ENCODE measurements at regions not wholly inside any gene's neighbourhood (a gene's known extent, or its start where the extent isn't known, plus 50 kb on each side); places are given as distances from the start of the nearest gene placed in this dataset.

DNA sequence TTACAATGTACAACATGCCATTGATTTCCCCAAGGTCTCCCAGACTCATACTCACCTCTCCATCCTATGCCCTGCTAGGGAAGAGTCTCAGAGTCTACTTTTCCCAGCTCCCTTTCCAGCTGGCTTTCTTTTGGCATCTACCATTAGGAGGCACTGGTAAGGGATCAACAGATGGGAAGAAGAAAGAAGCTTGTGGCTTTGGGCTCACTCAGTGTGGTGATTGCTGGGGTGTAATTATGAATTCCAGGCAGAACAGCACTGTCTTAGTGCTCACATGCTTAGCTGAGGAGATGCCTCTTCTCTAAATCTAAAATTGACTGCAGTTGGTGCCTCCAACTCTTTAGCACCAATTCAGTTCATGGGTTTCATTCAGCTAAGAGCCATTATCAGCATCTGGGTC is 330.0 kb downstream of the PSAT1 start:
- Histone ChIP-seq H3K4me3 (ENCODE audit: low read depth, low read length) (no peak overlapping the region), H3K27ac (ENCODE audit: low read depth, low read length) (no peak overlapping the region), H3K27me3 (ENCODE audit: control insufficient read depth, insufficient read depth, low read length) (no peaks in the 10 kb centered on the region), H3K9me3 (ENCODE audit: control insufficient read depth, insufficient read depth, low read length) (no peaks in the 10 kb centered on the region)
- no peak for DNase-seq (ENCODE audit: low read depth, low spot score)
- TF ChIP-seq, protein P1, sequence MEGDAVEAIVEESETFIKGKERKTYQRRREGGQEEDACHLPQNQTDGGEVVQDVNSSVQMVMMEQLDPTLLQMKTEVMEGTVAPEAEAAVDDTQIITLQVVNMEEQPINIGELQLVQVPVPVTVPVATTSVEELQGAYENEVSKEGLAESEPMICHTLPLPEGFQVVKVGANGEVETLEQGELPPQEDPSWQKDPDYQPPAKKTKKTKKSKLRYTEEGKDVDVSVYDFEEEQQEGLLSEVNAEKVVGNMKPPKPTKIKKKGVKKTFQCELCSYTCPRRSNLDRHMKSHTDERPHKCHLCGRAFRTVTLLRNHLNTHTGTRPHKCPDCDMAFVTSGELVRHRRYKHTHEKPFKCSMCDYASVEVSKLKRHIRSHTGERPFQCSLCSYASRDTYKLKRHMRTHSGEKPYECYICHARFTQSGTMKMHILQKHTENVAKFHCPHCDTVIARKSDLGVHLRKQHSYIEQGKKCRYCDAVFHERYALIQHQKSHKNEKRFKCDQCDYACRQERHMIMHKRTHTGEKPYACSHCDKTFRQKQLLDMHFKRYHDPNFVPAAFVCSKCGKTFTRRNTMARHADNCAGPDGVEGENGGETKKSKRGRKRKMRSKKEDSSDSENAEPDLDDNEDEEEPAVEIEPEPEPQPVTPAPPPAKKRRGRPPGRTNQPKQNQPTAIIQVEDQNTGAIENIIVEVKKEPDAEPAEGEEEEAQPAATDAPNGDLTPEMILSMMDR (IDR thresholded peaks at IDR 0.05; ENCODE audit: low read depth, low read length): no peak
- POLR2A ChIA-PET: no interaction called here
- CTCF ChIA-PET: no interaction called here

DNA sequence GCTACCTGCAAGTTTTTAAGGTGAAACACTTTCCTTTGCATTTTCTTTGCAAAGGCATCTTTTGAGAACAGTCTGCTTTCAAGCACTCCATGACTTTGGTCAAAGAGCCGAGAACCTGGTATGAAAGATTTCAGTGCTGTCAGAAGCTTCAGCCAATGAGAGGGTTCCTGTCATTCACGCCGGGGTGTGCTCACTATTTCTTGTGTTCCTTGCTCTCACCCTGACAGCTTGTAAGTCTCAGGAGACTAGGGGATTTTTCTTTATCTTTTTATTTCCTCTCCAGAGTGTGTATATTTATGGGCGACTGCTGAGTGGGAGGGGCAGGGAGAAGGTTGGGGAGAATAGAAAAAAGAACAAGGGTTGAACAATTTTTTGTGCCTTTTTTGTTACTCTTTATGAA is 334.0 kb downstream of the PSAT1 start:
- Histone ChIP-seq H3K9me3 (ENCODE audit: control insufficient read depth, insufficient read depth, low read length) (no peaks in the 10 kb centered on the region), H3K4me3 (ENCODE audit: low read depth, low read length) (no peak overlapping the region), H3K27me3 (ENCODE audit: control insufficient read depth, insufficient read depth, low read length) (no peaks in the 10 kb centered on the region), H3K27ac (ENCODE audit: low read depth, low read length) (no peak overlapping the region)
- no peak for DNase-seq (ENCODE audit: low read depth, low spot score)
- ChIA-PET CTCF (interaction anchor here (1.0 to 1.1 kb wide), 2 partner anchors 12 to 192 kb away, joined by 3 read pairs; no protein-coding TSS in a partner anchor), POLR2A (no interaction called here)
- TF ChIP-seq, protein P1 (IDR thresholded peaks at IDR 0.05; ENCODE audit: low read depth, low read length): no peak

DNA sequence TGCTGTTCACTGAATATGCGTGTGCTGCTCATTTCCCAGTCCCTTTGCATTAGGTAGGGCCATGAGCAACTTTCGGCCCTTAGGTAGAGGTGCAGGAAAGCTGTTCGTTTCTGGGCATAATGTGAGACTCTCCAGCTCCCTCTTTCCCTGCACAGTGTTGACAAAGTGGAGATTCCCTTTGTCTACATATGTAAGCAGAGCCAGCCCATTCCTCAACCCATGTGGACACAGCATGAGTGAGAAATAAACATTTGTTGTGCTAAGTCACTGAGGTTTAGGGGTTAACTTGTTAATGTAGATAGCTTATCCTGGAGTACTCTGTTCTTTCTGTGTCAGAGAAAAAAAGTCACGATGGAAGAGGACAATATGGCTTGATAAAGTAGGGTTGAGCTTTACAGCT is 343.8 kb downstream of the PSAT1 start:
- Histone ChIP-seq H3K4me3 (ENCODE audit: low read depth, low read length) (no peak overlapping the region), H3K9me3 (ENCODE audit: control insufficient read depth, insufficient read depth, low read length) (no peaks in the 10 kb centered on the region), H3K27me3 (ENCODE audit: control insufficient read depth, insufficient read depth, low read length) (no peaks in the 10 kb centered on the region), H3K27ac (ENCODE audit: low read depth, low read length) (no peak overlapping the region)
- TF ChIP-seq, protein P1 (IDR thresholded peaks at IDR 0.05; ENCODE audit: low read depth, low read length): no peak
- DNase-seq (ENCODE audit: low read depth, low spot score): no peak
- CTCF ChIA-PET: no interaction called here
- POLR2A ChIA-PET: no interaction called here

DNA sequence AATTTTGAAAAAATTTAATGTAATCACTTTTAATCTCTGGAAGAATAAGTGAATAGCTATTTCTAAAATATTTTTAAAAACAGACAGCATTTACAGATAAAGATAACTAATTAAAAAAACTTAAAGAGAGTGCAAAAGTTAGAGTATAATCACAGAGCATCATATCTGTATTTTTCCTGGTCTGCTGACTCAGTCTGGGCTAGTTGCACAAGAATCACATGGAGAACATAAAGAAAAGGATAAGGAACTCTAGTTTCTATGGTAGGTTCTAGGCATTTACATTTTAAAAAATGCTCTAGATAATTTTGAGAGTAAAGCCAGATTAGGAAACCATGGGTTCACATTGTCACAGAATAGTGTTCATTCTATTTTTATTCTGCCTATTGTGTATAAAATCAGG is 347.4 kb downstream of the PSAT1 start:
- Histone ChIP-seq H3K27ac (ENCODE audit: low read depth, low read length) (no peak overlapping the region), H3K9me3 (ENCODE audit: control insufficient read depth, insufficient read depth, low read length) (no peaks in the 10 kb centered on the region), H3K27me3 (ENCODE audit: control insufficient read depth, insufficient read depth, low read length) (no peaks in the 10 kb centered on the region), H3K4me3 (ENCODE audit: low read depth, low read length) (no peak overlapping the region)
- ChIA-PET CTCF (no interaction called here), POLR2A (no interaction called here)
- TF ChIP-seq, protein P1 (IDR thresholded peaks at IDR 0.05; ENCODE audit: low read depth, low read length): no peak
- no peak for DNase-seq (ENCODE audit: low read depth, low spot score)

DNA sequence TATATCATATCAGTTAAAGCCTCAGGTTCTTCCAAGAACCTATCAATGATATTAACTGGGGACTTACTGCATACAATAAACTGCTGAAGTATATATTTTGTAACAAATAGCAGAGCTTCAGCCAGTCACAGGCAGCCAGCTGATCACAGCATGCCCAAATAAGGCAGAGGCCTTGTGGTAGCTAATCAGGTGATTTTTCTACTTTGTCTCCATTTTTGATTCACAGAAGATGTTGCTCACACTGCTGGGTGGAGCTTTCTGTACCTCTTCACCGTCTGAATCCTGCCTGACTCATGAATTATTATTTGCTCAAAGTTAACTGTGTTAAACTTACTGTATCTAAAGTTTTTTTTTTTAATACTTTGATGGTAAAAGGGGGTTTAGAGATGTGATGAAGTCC is 357.4 kb downstream of the PSAT1 start:
- CTCF ChIA-PET: no interaction called here
- POLR2A ChIA-PET: no interaction called here

More for the DNA sequence above, 357.4 kb downstream of the PSAT1 start:
- Histone ChIP-seq H3K27ac (ENCODE audit: low read depth, low read length) (no peak overlapping the region), H3K9me3 (ENCODE audit: control insufficient read depth, insufficient read depth, low read length) (no peaks in the 10 kb centered on the region), H3K27me3 (ENCODE audit: control insufficient read depth, insufficient read depth, low read length) (no peaks in the 10 kb centered on the region), H3K4me3 (ENCODE audit: low read depth, low read length) (no peak overlapping the region)
- TF ChIP-seq, protein P1 (IDR thresholded peaks at IDR 0.05; ENCODE audit: low read depth, low read length): no peak
- DNase-seq (ENCODE audit: low read depth, low spot score): no peak
